Liver (tissue), 3 donors: ENCODE measurements at regions not wholly inside any gene's neighbourhood (a gene's known extent, or its start where the extent isn't known, plus 50 kb on each side); places are given as distances from the start of the nearest gene placed in this dataset.

ENCODE experiments used
- EGR1 ChIP-seq, 2 donors: IDR thresholded peaks; 2 replicates each; pipeline ENCODE4 v1.6.1; 2016 to 2018; ENCODE audit warnings: antibody characterized with exemption in 2 of 2, low read depth in 2 of 2
- HNF4A ChIP-seq, 2 donors: conservative IDR thresholded peaks; 2 replicates each; pipeline ENCODE4 v1.6.1; 2016; ENCODE audit warnings: antibody characterized with exemption in 2 of 2, mild to moderate bottlenecking in 2 of 2
- JUND ChIP-seq, 2 donors: IDR thresholded peaks; 2 replicates each; pipeline ENCODE4 v1.6.1; 2016; ENCODE audit warnings: antibody characterized with exemption in 2 of 2
- MAX ChIP-seq: IDR thresholded peaks from 2 replicates; pipeline ENCODE4 v1.6.1; 2016; ENCODE audit warnings: antibody characterized with exemption
- RAD21 ChIP-seq, 2 donors: IDR thresholded peaks; 2 replicates each; pipeline ENCODE4 v1.6.1; 2016; ENCODE audit warnings: antibody characterized with exemption in 2 of 2, mild to moderate bottlenecking in 2 of 2
- RXRA ChIP-seq, 2 donors: IDR thresholded peaks; 2 replicates each; pipeline ENCODE4 v1.6.1; 2017 to 2018; ENCODE audit warnings: antibody characterized with exemption in 2 of 2, mild to moderate bottlenecking in 1 of 2
- TAF1 ChIP-seq: conservative IDR thresholded peaks from 2 replicates; pipeline ENCODE4 v1.6.1; 2016; ENCODE audit warnings: antibody characterized with exemption, mild to moderate bottlenecking
- YY1 ChIP-seq: IDR thresholded peaks from 2 replicates; pipeline ENCODE4 v1.6.1; 2016; ENCODE audit warnings: antibody characterized with exemption, mild to moderate bottlenecking
- TF ChIP-seq, protein P1 (sequence below): fragments of 150-350 bp; IDR thresholded peaks from 2 replicates; pipeline ENCODE4 v1.5.1; 2017; ENCODE audit warnings: improper control_type of control experiment, low read depth, low read length; ENCODE audit not compliant: missing input control
- TF ChIP-seq, protein P2 (sequence below): IDR thresholded peaks from 2 replicates; pipeline ENCODE4 v1.6.1; 2016; ENCODE audit warnings: antibody characterized with exemption, mild to moderate bottlenecking
- TF ChIP-seq, protein P3 (sequence below): IDR thresholded peaks from 2 replicates; pipeline ENCODE4 v1.6.1; 2016; ENCODE audit warnings: antibody characterized with exemption
- donor health status: healthy.
- donor health status: healthy.

DNA sequence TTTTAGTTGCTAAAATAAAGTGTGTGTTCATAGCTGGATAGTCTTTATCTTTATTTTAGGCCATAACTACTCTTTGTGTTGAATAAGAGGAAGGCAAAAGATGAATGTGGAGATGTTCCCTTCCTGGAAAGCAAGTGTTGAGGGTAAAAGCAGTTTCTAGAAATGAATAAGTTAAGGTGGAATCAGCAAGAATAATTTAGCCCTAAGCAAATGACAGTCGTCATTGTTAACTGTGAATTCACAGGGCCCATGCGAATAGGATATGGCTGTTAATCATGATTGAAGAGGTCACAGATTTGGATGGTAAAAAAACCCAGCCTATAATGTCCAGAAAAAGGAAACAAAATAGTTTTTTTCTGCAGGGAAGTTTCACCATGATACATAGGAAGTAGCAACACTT lies 167.8 kb upstream of the PPP3CA start:
- TF ChIP-seq, protein P1, sequence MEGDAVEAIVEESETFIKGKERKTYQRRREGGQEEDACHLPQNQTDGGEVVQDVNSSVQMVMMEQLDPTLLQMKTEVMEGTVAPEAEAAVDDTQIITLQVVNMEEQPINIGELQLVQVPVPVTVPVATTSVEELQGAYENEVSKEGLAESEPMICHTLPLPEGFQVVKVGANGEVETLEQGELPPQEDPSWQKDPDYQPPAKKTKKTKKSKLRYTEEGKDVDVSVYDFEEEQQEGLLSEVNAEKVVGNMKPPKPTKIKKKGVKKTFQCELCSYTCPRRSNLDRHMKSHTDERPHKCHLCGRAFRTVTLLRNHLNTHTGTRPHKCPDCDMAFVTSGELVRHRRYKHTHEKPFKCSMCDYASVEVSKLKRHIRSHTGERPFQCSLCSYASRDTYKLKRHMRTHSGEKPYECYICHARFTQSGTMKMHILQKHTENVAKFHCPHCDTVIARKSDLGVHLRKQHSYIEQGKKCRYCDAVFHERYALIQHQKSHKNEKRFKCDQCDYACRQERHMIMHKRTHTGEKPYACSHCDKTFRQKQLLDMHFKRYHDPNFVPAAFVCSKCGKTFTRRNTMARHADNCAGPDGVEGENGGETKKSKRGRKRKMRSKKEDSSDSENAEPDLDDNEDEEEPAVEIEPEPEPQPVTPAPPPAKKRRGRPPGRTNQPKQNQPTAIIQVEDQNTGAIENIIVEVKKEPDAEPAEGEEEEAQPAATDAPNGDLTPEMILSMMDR = no peak
- TF ChIP-seq TAF1 (no peak), EGR1 (IDR thresholded peaks at IDR 0.05; ENCODE audit: low read depth in 2 of 2) (no peak), JUND (IDR thresholded peaks at IDR 0.05) (no peak), YY1 (no peak), RXRA (IDR thresholded peaks at IDR 0.05) (no peak), HNF4A (conservative IDR thresholded peaks at IDR 0.05) (no peak), MAX (no peak), RAD21 (IDR thresholded peaks at IDR 0.05) (no peak)
- TF ChIP-seq, protein P2, sequence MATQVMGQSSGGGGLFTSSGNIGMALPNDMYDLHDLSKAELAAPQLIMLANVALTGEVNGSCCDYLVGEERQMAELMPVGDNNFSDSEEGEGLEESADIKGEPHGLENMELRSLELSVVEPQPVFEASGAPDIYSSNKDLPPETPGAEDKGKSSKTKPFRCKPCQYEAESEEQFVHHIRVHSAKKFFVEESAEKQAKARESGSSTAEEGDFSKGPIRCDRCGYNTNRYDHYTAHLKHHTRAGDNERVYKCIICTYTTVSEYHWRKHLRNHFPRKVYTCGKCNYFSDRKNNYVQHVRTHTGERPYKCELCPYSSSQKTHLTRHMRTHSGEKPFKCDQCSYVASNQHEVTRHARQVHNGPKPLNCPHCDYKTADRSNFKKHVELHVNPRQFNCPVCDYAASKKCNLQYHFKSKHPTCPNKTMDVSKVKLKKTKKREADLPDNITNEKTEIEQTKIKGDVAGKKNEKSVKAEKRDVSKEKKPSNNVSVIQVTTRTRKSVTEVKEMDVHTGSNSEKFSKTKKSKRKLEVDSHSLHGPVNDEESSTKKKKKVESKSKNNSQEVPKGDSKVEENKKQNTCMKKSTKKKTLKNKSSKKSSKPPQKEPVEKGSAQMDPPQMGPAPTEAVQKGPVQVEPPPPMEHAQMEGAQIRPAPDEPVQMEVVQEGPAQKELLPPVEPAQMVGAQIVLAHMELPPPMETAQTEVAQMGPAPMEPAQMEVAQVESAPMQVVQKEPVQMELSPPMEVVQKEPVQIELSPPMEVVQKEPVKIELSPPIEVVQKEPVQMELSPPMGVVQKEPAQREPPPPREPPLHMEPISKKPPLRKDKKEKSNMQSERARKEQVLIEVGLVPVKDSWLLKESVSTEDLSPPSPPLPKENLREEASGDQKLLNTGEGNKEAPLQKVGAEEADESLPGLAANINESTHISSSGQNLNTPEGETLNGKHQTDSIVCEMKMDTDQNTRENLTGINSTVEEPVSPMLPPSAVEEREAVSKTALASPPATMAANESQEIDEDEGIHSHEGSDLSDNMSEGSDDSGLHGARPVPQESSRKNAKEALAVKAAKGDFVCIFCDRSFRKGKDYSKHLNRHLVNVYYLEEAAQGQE = no peak
- TF ChIP-seq, protein P3, sequence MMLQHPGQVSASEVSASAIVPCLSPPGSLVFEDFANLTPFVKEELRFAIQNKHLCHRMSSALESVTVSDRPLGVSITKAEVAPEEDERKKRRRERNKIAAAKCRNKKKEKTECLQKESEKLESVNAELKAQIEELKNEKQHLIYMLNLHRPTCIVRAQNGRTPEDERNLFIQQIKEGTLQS = no peak
